ENCODE measurements at regions not wholly inside any gene's neighbourhood (a gene's known extent, or its start where the extent isn't known, plus 50 kb on each side); places are given as distances from the start of the nearest gene placed in this dataset.

DNA sequence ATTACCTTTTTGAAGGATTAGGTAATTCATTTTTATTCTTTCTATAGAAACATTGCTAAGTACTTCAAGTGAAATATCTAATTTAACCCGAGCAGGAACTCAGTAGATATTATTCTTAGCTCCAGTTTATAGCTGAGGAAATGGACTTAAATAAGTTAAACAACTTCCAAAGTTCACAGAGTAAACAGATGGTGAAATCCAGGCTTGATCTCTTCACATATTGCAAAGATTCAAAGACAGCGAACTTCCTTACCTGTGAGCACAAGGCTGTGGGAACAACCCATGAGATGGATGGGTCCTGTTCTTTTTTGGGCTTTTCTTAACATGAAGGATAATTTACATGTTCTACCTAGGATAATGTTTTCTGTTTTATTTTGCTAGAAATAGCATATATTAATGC is 439.0 kb downstream of the IRS1 start:
- TF ChIP-seq CTCF (IDR thresholded peaks at IDR 0.05; ENCODE audit: unreplicated experiment in 3 of 3) = no peak
- no peak overlapping the region for H3K27ac Mint-ChIP-seq
- no peaks in the 10 kb centered on the region for H3K4me1 Mint-ChIP-seq
- H3K9me3 Mint-ChIP-seq = peaks cover 3% of the 10 kb centered on the region
- no peaks in the 10 kb centered on the region for H3K27me3 Mint-ChIP-seq (ENCODE audit: low read depth)
- H3K36me3 Mint-ChIP-seq (ENCODE audit: low read depth) = no peaks in the 10 kb centered on the region
- no peak overlapping the region for H3K4me3 Mint-ChIP-seq

- Mint-ChIP-seq H3K4me1 (peaks cover 8% of the 10 kb centered on the region), H3K9me3 (peaks cover 3% of the 10 kb centered on the region), H3K4me3 (no peak overlapping the region), H3K36me3 (ENCODE audit: low read depth) (no peaks in the 10 kb centered on the region), H3K27me3 (ENCODE audit: low read depth) (no peaks in the 10 kb centered on the region), H3K27ac (no peak overlapping the region)
- no peak for TF ChIP-seq CTCF (IDR thresholded peaks at IDR 0.05; ENCODE audit: unreplicated experiment in 3 of 3)
Measured at GRCh38 chr2:226358688-226359087, 440.9 kb downstream of the IRS1 start.

DNA sequence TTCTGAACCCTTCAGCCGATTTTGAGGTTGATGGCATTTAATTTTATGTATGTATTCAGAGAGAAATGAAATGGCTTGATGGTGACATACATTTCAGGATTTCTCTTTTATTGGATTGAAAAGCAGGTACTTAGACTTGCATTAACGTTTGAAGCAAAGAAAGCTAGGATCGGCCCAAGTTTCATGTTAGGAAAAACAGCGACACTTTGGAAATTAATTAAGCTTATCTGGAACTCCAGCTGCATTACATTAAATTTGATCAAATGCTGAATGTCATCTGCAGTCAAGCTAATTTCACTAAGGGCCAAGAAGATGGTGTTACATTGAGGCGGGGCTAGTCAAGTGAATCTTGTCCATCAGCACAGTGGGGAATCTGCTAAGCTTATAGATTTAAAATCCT is 441.8 kb downstream of the IRS1 start:
- H3K27me3 Mint-ChIP-seq (ENCODE audit: low read depth) = no peaks in the 10 kb centered on the region
- H3K9me3 Mint-ChIP-seq = peaks cover 3% of the 10 kb centered on the region
- peaks cover 17% of the 10 kb centered on the region for H3K4me1 Mint-ChIP-seq
- no peaks in the 10 kb centered on the region for H3K36me3 Mint-ChIP-seq (ENCODE audit: low read depth)
- H3K4me3 Mint-ChIP-seq = no peak overlapping the region
- TF ChIP-seq CTCF (IDR thresholded peaks at IDR 0.05; ENCODE audit: unreplicated experiment in 3 of 3) = no peak
- H3K27ac Mint-ChIP-seq = no peak overlapping the region

DNA sequence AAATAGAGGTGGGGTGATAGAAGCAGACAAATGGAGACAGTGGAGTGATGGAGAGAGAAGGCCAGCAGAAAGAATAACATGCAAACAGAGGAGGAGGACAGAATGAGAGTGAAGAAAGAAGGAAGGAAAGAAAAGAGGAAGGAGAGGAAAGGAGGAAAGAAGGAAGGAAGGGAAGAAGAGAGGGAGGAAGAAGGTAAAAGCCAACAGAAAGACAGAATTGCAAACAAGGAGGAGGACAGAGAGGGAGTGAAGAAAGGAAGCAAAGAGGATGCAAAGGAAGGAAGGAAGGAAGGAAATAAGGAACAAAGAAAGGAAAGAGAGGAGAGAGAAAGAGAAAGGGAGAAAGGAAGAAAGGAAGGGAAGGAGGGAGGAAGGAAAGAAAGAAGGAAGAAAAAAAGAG is 444.0 kb downstream of the IRS1 start:
- no peak overlapping the region for H3K27ac Mint-ChIP-seq
- no peak overlapping the region for H3K4me3 Mint-ChIP-seq
- H3K27me3 Mint-ChIP-seq (ENCODE audit: low read depth) = no peaks in the 10 kb centered on the region
- H3K36me3 Mint-ChIP-seq (ENCODE audit: low read depth) = no peaks in the 10 kb centered on the region
- no peak for TF ChIP-seq CTCF (IDR thresholded peaks at IDR 0.05; ENCODE audit: unreplicated experiment in 3 of 3)
- peaks cover 24% of the 10 kb centered on the region for H3K4me1 Mint-ChIP-seq
- no peaks in the 10 kb centered on the region for H3K9me3 Mint-ChIP-seq

DNA sequence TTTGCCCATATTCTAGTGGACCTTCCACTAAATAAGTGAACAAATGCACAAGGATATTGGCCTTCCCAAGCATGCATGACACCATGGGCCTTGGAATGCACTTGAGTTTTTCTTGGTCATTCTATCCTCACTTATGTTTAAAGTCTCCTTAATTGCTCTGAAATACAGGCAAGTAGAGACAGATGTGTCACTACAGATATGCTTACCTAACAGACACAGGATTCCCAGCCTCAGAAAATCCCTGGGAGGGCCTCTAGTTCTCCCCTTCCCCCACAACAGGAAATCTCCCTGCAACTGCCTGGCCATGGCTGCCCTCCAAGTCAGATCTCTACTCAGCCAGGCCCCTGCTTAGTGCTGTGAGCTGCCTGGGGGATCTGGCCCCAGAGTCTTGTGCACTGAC is 445.2 kb downstream of the IRS1 start:
- Mint-ChIP-seq H3K27me3 (ENCODE audit: low read depth) (no peaks in the 10 kb centered on the region), H3K4me1 (peaks cover 24% of the 10 kb centered on the region), H3K4me3 (no peak overlapping the region), H3K27ac (no peak overlapping the region), H3K36me3 (ENCODE audit: low read depth) (no peaks in the 10 kb centered on the region), H3K9me3 (no peaks in the 10 kb centered on the region)
- no peak for TF ChIP-seq CTCF (IDR thresholded peaks at IDR 0.05; ENCODE audit: unreplicated experiment in 3 of 3)

DNA sequence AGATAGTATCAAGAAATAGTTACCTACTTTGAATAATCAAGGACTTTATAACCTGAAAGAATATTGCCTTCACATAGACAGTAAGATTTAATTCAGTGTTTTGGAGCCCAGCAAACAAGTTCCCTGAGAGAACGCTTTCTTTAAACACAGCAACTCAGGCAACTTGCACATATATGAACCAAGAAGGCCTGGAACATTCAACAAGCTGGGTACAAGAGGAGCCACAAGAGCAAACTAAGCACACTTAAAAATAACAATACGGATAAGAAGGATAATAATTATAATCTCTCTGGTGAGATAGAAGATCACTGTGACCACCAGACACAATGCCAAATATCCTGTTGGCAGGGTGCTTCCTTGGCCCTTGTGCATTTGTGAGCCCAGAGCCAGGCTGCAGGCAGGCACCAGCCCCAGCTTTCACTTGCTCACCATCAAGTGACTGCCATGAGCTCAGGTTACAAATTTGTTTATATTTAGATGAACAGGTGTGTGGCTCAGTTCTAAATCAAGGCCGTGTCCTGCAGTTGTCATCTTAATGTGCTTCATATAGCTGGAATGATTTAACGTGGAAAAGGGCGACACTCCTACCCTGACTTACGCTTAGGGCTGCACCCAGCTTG is 446.6 kb downstream of the IRS1 start:
- Mint-ChIP-seq H3K4me1 (peaks cover 24% of the 10 kb centered on the region), H3K27ac (peak overlapping the region in 2 of 3 experiments; percentile 18 to 31), H3K27me3 (ENCODE audit: low read depth) (no peaks in the 10 kb centered on the region), H3K4me3 (no peak overlapping the region), H3K9me3 (no peaks in the 10 kb centered on the region), H3K36me3 (ENCODE audit: low read depth) (no peaks in the 10 kb centered on the region)
- TF ChIP-seq CTCF (IDR thresholded peaks at IDR 0.05; ENCODE audit: unreplicated experiment in 3 of 3) = no peak

Measured in nephron (organoid).